GM12878 (cell line): ENCODE measurements at regions not wholly inside any gene's neighbourhood (a gene's known extent, or its start where the extent isn't known, plus 50 kb on each side); places are given as distances from the start of the nearest gene placed in this dataset.

ENCODE experiments used
- ATAC-seq: fragments of 200-7000 bp; cut with Tn5 transposase; 3 replicates; pipeline ENCODE4 v1.9.1; 2020; ENCODE audit warnings: mild to moderate bottlenecking, moderate library complexity
- BruUV-seq: library from RNA; stranded (reverse); fragments of 400-500 nt; replicated peaks from 2 replicates; lab custom pipeline; 2021; lab: Mats Ljungman, UMichigan
- CTCF ChIA-PET: fragments of 300-600 bp; sonication (Branson Sonifier 250); formaldehyde crosslinking; extraction: SDS; loops from one replicate; lab custom pipeline; 2021; ENCODE audit warnings: inconsistent platforms; lab: Yijun Ruan, JAX
- POLR2A ChIA-PET: fragments of 350-600 bp; formaldehyde crosslinking; extraction: SDS; loops from one replicate; lab custom pipeline; 2021; ENCODE audit warnings: inconsistent platforms; lab: Charles Lee
- RAD21 ChIA-PET: fragments of 300-600 bp; sonication (Branson Sonifier 250); formaldehyde crosslinking; loops from one replicate; lab custom pipeline; 2023; ENCODE audit warnings: antibody characterized with exemption; ENCODE audit not compliant: unreplicated experiment; lab: Charles Lee
- SMC1A ChIA-PET: fragments of 300-600 bp; sonication (Branson Sonifier 250); formaldehyde crosslinking; loops from one replicate; lab custom pipeline; 2023; ENCODE audit not compliant: unreplicated experiment, uncharacterized antibody; lab: Charles Lee
- DNase-seq: peaks from one replicate; pipeline ENCODE4 v3.0.0-alpha.2; 2011; ENCODE audit warnings: low read depth, low spot score
- FAIRE-seq: peaks from 3 replicates; lab custom pipeline; 2011; peaks lifted over from hg19 to GRCh38; lab: Jason Lieb, UNC
- H2AFZ ChIP-seq: 2 replicates; pipeline ENCODE4 v1.6.0; 2011; ENCODE audit warnings: low read depth, low read length, control low read depth; ENCODE audit not compliant: control insufficient read depth
- H3K27ac ChIP-seq: 2 replicates; pipeline ENCODE4 v1.5.1; 2011; ENCODE audit warnings: control low read depth; ENCODE audit not compliant: control insufficient read depth, insufficient read depth
- H3K27me3 ChIP-seq, 2 experiments: replicated peaks in 1 of 2; 2 replicates each; pipeline versions ENCODE4 v1.6.0 to v1.6.1; 2011; ENCODE audit warnings: low read length in 1 of 2; ENCODE audit not compliant: control insufficient read depth in 2 of 2, insufficient read depth in 2 of 2
- H3K36me3 ChIP-seq, 2 experiments: 2 replicates each; pipeline ENCODE4 v1.5.1; 2011; ENCODE audit warnings: low read length in 1 of 2; ENCODE audit not compliant: control insufficient read depth in 2 of 2, insufficient read depth in 2 of 2
- H3K4me1 ChIP-seq: 2 replicates; pipeline ENCODE4 v1.6.1; 2011; ENCODE audit warnings: mild to moderate bottlenecking, low read length, moderate library complexity, mixed read lengths; ENCODE audit not compliant: control insufficient read depth, insufficient read depth
- H3K4me2 ChIP-seq: 2 replicates; pipeline ENCODE4 v1.6.0; 2011; ENCODE audit warnings: control low read depth; ENCODE audit not compliant: control insufficient read depth, insufficient read depth
- H3K4me3 ChIP-seq: fragments of 200-600 bp; sonication (generic); 2 replicates; pipeline ENCODE4 v1.5.1; 2016
- H3K79me2 ChIP-seq: 2 replicates; pipeline ENCODE4 v1.6.0; 2011; ENCODE audit warnings: low read length; ENCODE audit not compliant: control insufficient read depth, insufficient read depth
- H3K9ac ChIP-seq: 2 replicates; pipeline ENCODE4 v1.8.0; 2011; ENCODE audit warnings: low read length, control low read depth, mixed read lengths; ENCODE audit not compliant: control insufficient read depth, insufficient read depth
- H3K9me3 ChIP-seq: replicated peaks from 3 replicates; pipeline ENCODE4 v1.5.1; 2011; ENCODE audit warnings: mild to moderate bottlenecking, low read length; ENCODE audit not compliant: control insufficient read depth, insufficient read depth
- H4K20me1 ChIP-seq: 2 replicates; pipeline ENCODE4 v1.6.0; 2011; ENCODE audit not compliant: control insufficient read depth, insufficient read depth
- ATF7 ChIP-seq: fragments of 450-650 bp; IDR thresholded peaks from 2 replicates; pipeline ENCODE4 v1.6.1; 2016; ENCODE audit warnings: low read depth, mild to moderate bottlenecking
- BCL11A ChIP-seq: IDR thresholded peaks from 2 replicates; pipeline ENCODE4 v1.6.1; 2011; ENCODE audit warnings: low read depth, low read length
- CBFB ChIP-seq: IDR thresholded peaks from 2 replicates; pipeline ENCODE4 v1.6.1; 2016; ENCODE audit warnings: antibody characterized with exemption, low read depth
- CEBPZ ChIP-seq: fragments of 150-350 bp; IDR thresholded peaks from 2 replicates; pipeline ENCODE4 v1.6.1; 2016; ENCODE audit warnings: low read depth, low read length
- GATAD2B ChIP-seq: fragments of 450-650 bp; conservative IDR thresholded peaks from 2 replicates; pipeline ENCODE4 v1.6.1; 2017; ENCODE audit warnings: low read depth, mild to moderate bottlenecking, moderate library complexity
- IKZF2 ChIP-seq, 2 experiments: fragments of 450-650 bp; IDR thresholded peaks; 2 replicates each; pipeline ENCODE4 v1.6.1; 2017; ENCODE audit warnings: mild to moderate bottlenecking in 2 of 2, moderate library complexity in 2 of 2
- MEF2A ChIP-seq: IDR thresholded peaks from 2 replicates; pipeline ENCODE4 v1.6.1; 2011; ENCODE audit warnings: low read depth, mild to moderate bottlenecking, low read length, moderate library complexity; ENCODE audit not compliant: insufficient read depth
- PAX8 ChIP-seq: fragments of 450-650 bp; IDR thresholded peaks from 2 replicates; pipeline ENCODE4 v1.6.1; 2017; ENCODE audit warnings: mild to moderate bottlenecking, moderate library complexity
- RUNX3 ChIP-seq: IDR thresholded peaks from 2 replicates; pipeline ENCODE4 v1.6.1; 2012; ENCODE audit warnings: low read length, inconsistent platforms
- SIN3A ChIP-seq: IDR thresholded peaks from 2 replicates; pipeline ENCODE4 v1.6.1; 2012; ENCODE audit warnings: low read depth, low read length, improper control_type of control experiment
- SREBF1 ChIP-seq: IDR thresholded peaks from 2 replicates; pipeline ENCODE4 v1.6.1; 2012; ENCODE audit warnings: mild to moderate bottlenecking, low read length
- SREBF2 ChIP-seq: IDR thresholded peaks from 2 replicates; pipeline ENCODE4 v1.6.1; 2012; ENCODE audit warnings: mild to moderate bottlenecking, low read length
- TARDBP ChIP-seq: IDR thresholded peaks from 2 replicates; pipeline ENCODE4 v1.6.1; 2016; ENCODE audit warnings: borderline replicate concordance
- USF2 ChIP-seq: IDR thresholded peaks from 2 replicates; pipeline ENCODE4 v1.6.1; 2011; ENCODE audit warnings: low read depth, low read length, improper control_type of control experiment, borderline replicate concordance
- ZNF687 ChIP-seq: fragments of 450-650 bp; IDR thresholded peaks from 2 replicates; pipeline ENCODE4 v1.6.1; 2017; ENCODE audit warnings: mild to moderate bottlenecking, moderate library complexity
- whole genome bisulfite sequencing: methylation state at CpG from one replicate; pipeline ENCODE4 v1.1.6; 2016; ENCODE audit warnings: low lambda C conversion rate; ENCODE audit not compliant: insufficient replicate concordance, insufficient coverage; ENCODE audit errors: missing lambda C conversion rate; 5-methylcytosine and 5-hydroxymethylcytosine counted together
- in situ Hi-C: fragments of 300-500 bp; cut with MboI; formaldehyde crosslinking; loops from 9 replicates; pipeline ENCODE4 v1.14.3; 2018; ENCODE audit warnings: mixed read lengths
- intact Hi-C: fragments of 100-400 bp; cut with micrococcal nuclease; formaldehyde crosslinking; loops from one replicate; pipeline ENCODE4 v1.14.2; 2022; ENCODE audit not compliant: unreplicated experiment

DNA sequence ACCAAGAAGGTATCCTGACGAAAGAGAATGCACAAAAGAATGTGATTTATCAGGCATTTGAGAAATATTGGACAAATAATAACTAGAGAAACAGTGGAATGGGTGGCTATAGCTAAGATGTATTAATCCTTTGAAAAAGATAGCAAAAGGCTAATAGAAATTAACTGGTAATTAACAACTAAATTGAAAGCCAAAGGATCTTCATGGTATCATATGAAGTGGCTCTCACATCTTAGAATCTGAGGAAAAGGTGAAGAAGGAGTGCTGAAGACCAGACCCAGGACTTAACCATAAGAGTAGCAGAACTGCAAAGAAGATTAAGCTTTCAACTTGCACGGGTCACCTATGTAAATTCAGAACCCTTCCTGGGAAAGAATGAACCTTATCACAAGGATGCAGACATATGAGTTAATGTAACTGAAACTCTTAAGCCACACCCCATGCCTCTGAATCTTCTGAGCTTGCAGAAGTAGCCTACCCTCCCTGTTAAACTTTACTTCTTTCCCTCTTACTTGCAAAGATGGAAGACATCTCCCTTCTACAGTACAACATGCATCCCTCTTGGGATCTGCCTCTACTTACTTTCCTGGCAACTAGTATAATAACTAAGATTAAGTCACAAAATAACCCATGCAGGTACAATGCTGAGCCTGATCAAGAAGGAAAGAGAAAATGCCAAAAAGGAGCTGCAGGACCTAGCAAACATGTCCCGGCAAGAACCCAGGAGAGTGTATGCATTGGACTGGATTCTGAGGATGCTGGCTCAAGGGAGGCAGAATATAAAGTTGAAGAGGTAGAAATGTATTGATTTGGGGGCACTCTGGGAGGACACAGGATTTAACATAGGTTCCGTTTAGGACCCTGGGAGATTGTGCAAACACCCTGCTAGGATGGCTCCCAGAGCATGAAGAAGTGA, 395.5 kb upstream of the SLC30A5 start:
- H3K4me2 ChIP-seq: no peak overlapping the region
- intact Hi-C loops: no loop called here
- ChIA-PET CTCF (interaction anchor here (0.5 kb wide), 1 partner anchor 926 kb away, joined by 4 read pairs; no protein-coding TSS in a partner anchor), POLR2A (no interaction called here), RAD21 (no interaction called here), SMC1A (interaction anchor here (1.0 kb wide), 1 partner anchor 9 kb away, joined by 3 read pairs; no protein-coding TSS in a partner anchor)
- H3K4me1 ChIP-seq: no peaks in the 10 kb centered on the region
- FAIRE-seq (no peak), ATAC-seq (no peak), DNase-seq (no peak)
- no peaks in the 10 kb centered on the region for H3K27me3 ChIP-seq
- H3K79me2 ChIP-seq: no peaks in the 10 kb centered on the region
- H3K9me3 ChIP-seq: no peaks in the 10 kb centered on the region; the same call in 2 of the 3 replicates
- no TSS peak for BruUV-seq
- no peak overlapping the region for H3K9ac ChIP-seq
- H3K4me3 ChIP-seq: no peak overlapping the region
- no peak overlapping the region for H2AFZ ChIP-seq
- WGBS: 36% methylated on average over 4 of the region's 4 CpGs
- in situ Hi-C loops: no loop called here
- no peaks in the 10 kb centered on the region for H4K20me1 ChIP-seq
- H3K36me3 ChIP-seq: no peaks in the 10 kb centered on the region
- H3K27ac ChIP-seq: no peak overlapping the region
- TF ChIP-seq IKZF2 (IDR thresholded peaks at IDR 0.05) (no peak), RUNX3 (no peak), SREBF2 (no peak), ATF7 (no peak), USF2 (no peak), MEF2A (no peak), CEBPZ (no peak), TARDBP (no peak), ZNF687 (no peak), SIN3A (no peak), PAX8 (no peak), GATAD2B (no peak), SREBF1 (no peak), CBFB (no peak), BCL11A (no peak)
